ENCODE measurements at regions not wholly inside any gene's neighbourhood (a gene's known extent, or its start where the extent isn't known, plus 50 kb on each side); places are given as distances from the start of the nearest gene placed in this dataset.

- DNase-seq: no peak
These were observed 53.7 kb upstream of the ATP11B start for GRCh38 chr3:182739619-182740018.

GRCh38 chr3:182740710-182741109 is 52.6 kb upstream of the ATP11B start:
- DNase-seq: no peak

GRCh38 chr3:182741214-182741613 is 52.1 kb upstream of the ATP11B start:
- no peak for DNase-seq

Measured in activated gamma-delta T cell treated with Interleukin-2 at 50 U/mL for 16 hours (primary cell).